Prostate gland (tissue), 2 donors: ENCODE measurements at regions not wholly inside any gene's neighbourhood (a gene's known extent, or its start where the extent isn't known, plus 50 kb on each side); places are given as distances from the start of the nearest gene placed in this dataset.

Experiments
- DNase-seq: peaks from one replicate; pipeline ENCODE4 v3.0.0-alpha.2; 2019; ENCODE audit warnings: low spot score
- H3K27ac ChIP-seq, 2 donors: fragments of 200-600 bp; sonication (generic); 2 replicates each; pipeline ENCODE4 v1.5.1; 2017 to 2019
- H3K27me3 ChIP-seq: fragments of 200-600 bp; sonication (generic); replicated peaks from 2 replicates; pipeline ENCODE4 v1.5.1; 2019; ENCODE audit not compliant: insufficient read depth
- H3K36me3 ChIP-seq, 2 donors: fragments of 200-600 bp; sonication (generic); 1 replicate in 1 of 2; 2 replicates in 1 of 2; pipeline versions ENCODE4 v1.5.1 to v1.8.1; 2017 to 2019
- H3K4me1 ChIP-seq: fragments of 200-600 bp; sonication (generic); replicated peaks from 2 replicates; pipeline ENCODE4 v1.5.1; 2019
- H3K4me3 ChIP-seq, 2 donors: fragments of 200-600 bp; sonication (generic); 2 replicates each; pipeline ENCODE4 v1.5.1; 2017 to 2019
- H3K9me3 ChIP-seq: fragments of 200-600 bp; sonication (generic); 2 replicates; pipeline ENCODE4 v1.5.1; 2017
- CTCF ChIP-seq, 4 experiments: fragments of 200-600 bp in 2 of 4; fragments of 450-650 bp in 2 of 4; sonication (generic) in 2 of 4; IDR thresholded peaks; 1 replicate in 3 of 4; 2 replicates in 1 of 4; pipeline ENCODE4 v1.5.1; 2016 to 2019; ENCODE audit warnings: antibody characterized with exemption in 4 of 4, mild to moderate bottlenecking in 2 of 4, moderate library complexity in 2 of 4
- POLR2A ChIP-seq: fragments of 450-650 bp; IDR thresholded peaks from one replicate; pipeline ENCODE4 v1.6.1; 2016; ENCODE audit warnings: antibody characterized with exemption, mild to moderate bottlenecking
- POLR2AphosphoS5 ChIP-seq: sonication (generic); formaldehyde crosslinking; IDR thresholded peaks from one replicate; pipeline ENCODE4 v1.6.1; 2017; ENCODE audit warnings: antibody characterized with exemption
- WGBS: methylation state at CpG from one replicate; pipeline ENCODE4 v1.1.5; 2018; 5-methylcytosine and 5-hydroxymethylcytosine counted together
- intact Hi-C: fragments of 100-400 bp; cut with DNase I; formaldehyde crosslinking; loops from one replicate; pipeline ENCODE4 v1.14.2; 2022

- DNase-seq = no peak
- Histone ChIP-seq H3K27ac (no peak overlapping the region), H3K36me3 (no peaks in the 10 kb centered on the region), H3K27me3 (no peaks in the 10 kb centered on the region), H3K9me3 (no peaks in the 10 kb centered on the region), H3K4me3 (no peak overlapping the region), H3K4me1 (no peaks in the 10 kb centered on the region)
- 73% methylated on average over 23 of the region's 23 CpGs for WGBS
- TF ChIP-seq POLR2AphosphoS5 (no peak), POLR2A (no peak), CTCF (IDR thresholded peaks at IDR 0.05) (no peak)
- intact Hi-C loops = no loop called here
Measured at GRCh38 chr2:5453220-5454050, 238.7 kb upstream of the SOX11 start.

GRCh38 chr2:5454051-5454390, 238.2 kb upstream of the SOX11 start:
- intact Hi-C loops = no loop called here
- Histone ChIP-seq H3K9me3 (no peaks in the 10 kb centered on the region), H3K27me3 (no peaks in the 10 kb centered on the region), H3K4me1 (no peaks in the 10 kb centered on the region), H3K4me3 (no peak overlapping the region), H3K27ac (no peak overlapping the region), H3K36me3 (no peaks in the 10 kb centered on the region)
- TF ChIP-seq POLR2A (no peak), CTCF (IDR thresholded peaks at IDR 0.05) (no peak), POLR2AphosphoS5 (no peak)
- WGBS = 41% methylated on average over 4 of the region's 4 CpGs
- DNase-seq = no peak

GRCh38 chr2:5459041-5459440, 233.1 kb upstream of the SOX11 start:
- intact Hi-C loops = no loop called here

GRCh38 chr2:5464657-5465056, 227.5 kb upstream of the SOX11 start:
- 83% methylated on average over 5 of the region's 5 CpGs for WGBS
- no peaks in the 10 kb centered on the region for H3K36me3 ChIP-seq
- no peaks in the 10 kb centered on the region for H3K4me1 ChIP-seq
- H3K27ac ChIP-seq = no peak overlapping the region
- H3K9me3 ChIP-seq = no peaks in the 10 kb centered on the region
- no peak overlapping the region for H3K4me3 ChIP-seq
- TF ChIP-seq CTCF (IDR thresholded peaks at IDR 0.05) (no peak), POLR2A (no peak), POLR2AphosphoS5 (no peak)
- DNase-seq = no peak
- H3K27me3 ChIP-seq = no peaks in the 10 kb centered on the region
- intact Hi-C loops = no loop called here

More at GRCh38 chr2:5459041-5459440, 233.1 kb upstream of the SOX11 start:
- 86% methylated on average over 6 of the region's 6 CpGs for WGBS
- Histone ChIP-seq H3K4me1 (no peaks in the 10 kb centered on the region), H3K36me3 (no peaks in the 10 kb centered on the region), H3K9me3 (no peaks in the 10 kb centered on the region), H3K4me3 (no peak overlapping the region), H3K27me3 (no peaks in the 10 kb centered on the region), H3K27ac (no peak overlapping the region)
- TF ChIP-seq CTCF (IDR thresholded peaks at IDR 0.05) (no peak), POLR2A (no peak), POLR2AphosphoS5 (no peak)
- DNase-seq = no peak

GRCh38 chr2:5465859-5466258, 226.3 kb upstream of the SOX11 start:
- no peak overlapping the region for H3K27ac ChIP-seq
- intact Hi-C loops = no loop called here
- no peak for DNase-seq

More at GRCh38 chr2:5465859-5466258, 226.3 kb upstream of the SOX11 start:
- 66% methylated on average over 5 of the region's 5 CpGs for WGBS
- TF ChIP-seq POLR2A (no peak), CTCF (IDR thresholded peaks at IDR 0.05) (no peak), POLR2AphosphoS5 (no peak)
- no peak overlapping the region for H3K4me3 ChIP-seq
- no peaks in the 10 kb centered on the region for H3K4me1 ChIP-seq
- no peaks in the 10 kb centered on the region for H3K9me3 ChIP-seq
- no peaks in the 10 kb centered on the region for H3K36me3 ChIP-seq
- no peaks in the 10 kb centered on the region for H3K27me3 ChIP-seq
